GM23338 (cell line): ENCODE measurements at regions not wholly inside any gene's neighbourhood (a gene's known extent, or its start where the extent isn't known, plus 50 kb on each side); places are given as distances from the start of the nearest gene placed in this dataset.

Experiments
- ATAC-seq: fragments of 200-7000 bp; cut with Tn5 transposase; 3 replicates; pipeline ENCODE4 v1.9.1; 2020
- DNase-seq: peaks from one replicate; pipeline ENCODE4 v3.0.0-alpha.2; 2015; ENCODE audit warnings: low spot score
- H2AFZ ChIP-seq: fragments of 200-600 bp; sonication (generic); 2 replicates; pipeline ENCODE4 v1.8.0; 2016; ENCODE audit warnings: antibody characterized with exemption, mild to moderate bottlenecking, moderate library complexity
- H3F3A ChIP-seq: fragments of 200-600 bp; sonication (generic); replicated peaks from 2 replicates; pipeline ENCODE4 v1.8.0; 2017; ENCODE audit warnings: antibody characterized with exemption, mixed run types, low read depth
- H3K27ac ChIP-seq: fragments of 200-600 bp; sonication (generic); 2 replicates; pipeline ENCODE4 v1.6.1; 2016; ENCODE audit warnings: low read depth
- H3K27me3 ChIP-seq: fragments of 200-600 bp; sonication (generic); 2 replicates; pipeline ENCODE4 v1.8.0; 2016; ENCODE audit warnings: mild to moderate bottlenecking, mixed run types, moderate library complexity; ENCODE audit not compliant: insufficient read depth
- H3K36me3 ChIP-seq: fragments of 200-600 bp; sonication (generic); 2 replicates; pipeline ENCODE4 v1.8.0; 2016; ENCODE audit warnings: mild to moderate bottlenecking; ENCODE audit not compliant: insufficient read depth
- H3K4me1 ChIP-seq: fragments of 200-600 bp; sonication (generic); 2 replicates; pipeline ENCODE4 v1.8.0; 2016; ENCODE audit warnings: mild to moderate bottlenecking, moderate library complexity; ENCODE audit not compliant: insufficient read depth
- H3K4me2 ChIP-seq: fragments of 200-600 bp; sonication (generic); 2 replicates; pipeline ENCODE4 v1.7.1; 2017; ENCODE audit warnings: mixed run types
- H3K4me3 ChIP-seq: fragments of 200-600 bp; sonication (generic); 2 replicates; pipeline ENCODE4 v1.6.1; 2016; ENCODE audit warnings: mixed run types
- H3K79me2 ChIP-seq: fragments of 200-600 bp; sonication (generic); replicated peaks from 2 replicates; pipeline ENCODE4 v1.8.0; 2017; ENCODE audit warnings: mild to moderate bottlenecking; ENCODE audit not compliant: insufficient read depth
- H3K9me2 ChIP-seq: fragments of 200-600 bp; sonication (generic); 2 replicates; pipeline ENCODE4 v1.8.0; 2017; ENCODE audit not compliant: insufficient read depth
- H4K20me1 ChIP-seq: fragments of 200-600 bp; sonication (generic); replicated peaks from 2 replicates; pipeline ENCODE4 v1.8.0; 2017; ENCODE audit warnings: mild to moderate bottlenecking; ENCODE audit not compliant: insufficient read depth
- H3K27ac Mint-ChIP-seq: 2 replicates; pipeline ENCODE4 v1.8.0; 2020; ENCODE audit warnings: inconsistent platforms, mild to moderate bottlenecking, moderate library complexity, mixed read lengths
- H3K27me3 Mint-ChIP-seq: 3 replicates; pipeline ENCODE4 v1.8.0; 2022; ENCODE audit warnings: low read depth, mild to moderate bottlenecking, moderate library complexity, mixed read lengths, inconsistent platforms; ENCODE audit not compliant: insufficient read depth, poor library complexity
- H3K36me3 Mint-ChIP-seq: 3 replicates; pipeline ENCODE4 v1.8.0; 2021; ENCODE audit warnings: low read depth, mild to moderate bottlenecking, inconsistent platforms, moderate library complexity, mixed read lengths
- H3K4me1 Mint-ChIP-seq: 3 replicates; pipeline ENCODE4 v1.8.0; 2020; ENCODE audit warnings: mild to moderate bottlenecking, inconsistent platforms, mixed read lengths
- H3K4me3 Mint-ChIP-seq: 3 replicates; pipeline ENCODE4 v1.8.0; 2021; ENCODE audit warnings: moderate library complexity, mild to moderate bottlenecking, inconsistent platforms, mixed read lengths
- H3K9me3 Mint-ChIP-seq: 3 replicates; pipeline ENCODE4 v1.8.0; 2020; ENCODE audit warnings: moderate library complexity, mild to moderate bottlenecking, inconsistent platforms, mixed read lengths
- CREB1 ChIP-seq: fragments of 250-450 bp; sonication (Bioruptor Pico); IDR thresholded peaks from 2 replicates; pipeline ENCODE4 v1.5.0; 2020; ENCODE audit warnings: low read depth, mild to moderate bottlenecking, moderate library complexity
- CTCF ChIP-seq, 2 experiments: fragments of 200-600 bp in 1 of 2; sonication (generic) in 1 of 2; conservative IDR thresholded peaks; 2 replicates each; pipeline versions ENCODE4 v1.5.1 to v1.6.1; 2016 to 2017; ENCODE audit warnings: antibody characterized with exemption in 2 of 2, low read depth in 2 of 2, mild to moderate bottlenecking in 2 of 2, moderate library complexity in 1 of 2
- EZH2 ChIP-seq: fragments of 200-600 bp; sonication (generic); IDR thresholded peaks from one replicate; pipeline ENCODE4 v1.8.0; 2017; ENCODE audit warnings: antibody characterized with exemption, mild to moderate bottlenecking, low read depth; ENCODE audit not compliant: unreplicated experiment
- EZH2phosphoT487 ChIP-seq: fragments of 200-600 bp; sonication (generic); IDR thresholded peaks from one replicate; pipeline ENCODE4 v1.8.1; 2018; ENCODE audit warnings: antibody characterized with exemption; ENCODE audit not compliant: unreplicated experiment
- JUNB ChIP-seq: IDR thresholded peaks from one replicate; pipeline ENCODE4 v1.6.1; 2016; ENCODE audit warnings: antibody characterized with exemption; ENCODE audit not compliant: unreplicated experiment
- NANOG ChIP-seq: IDR thresholded peaks from 2 replicates; pipeline ENCODE4 v1.6.1; 2016; ENCODE audit warnings: antibody characterized with exemption, borderline replicate concordance
- POLR2AphosphoS5 ChIP-seq: IDR thresholded peaks from 2 replicates; pipeline ENCODE4 v1.6.1; 2016; ENCODE audit warnings: antibody characterized with exemption, low read depth
- ZNF114 ChIP-seq: fragments of 250-450 bp; sonication (Bioruptor Pico); IDR thresholded peaks from 2 replicates; pipeline ENCODE4 v1.5.0; 2020; ENCODE audit warnings: mild to moderate bottlenecking, moderate library complexity
- ZNF331 ChIP-seq: fragments of 250-450 bp; sonication (Bioruptor Pico); IDR thresholded peaks from 2 replicates; pipeline ENCODE4 v1.5.0; 2020; ENCODE audit warnings: low read depth, mild to moderate bottlenecking, moderate library complexity
- TF ChIP-seq, protein P1 (sequence below): IDR thresholded peaks from one replicate; pipeline ENCODE4 v1.6.1; 2018; ENCODE audit warnings: antibody characterized with exemption; ENCODE audit not compliant: unreplicated experiment
- TF ChIP-seq, protein P2 (sequence below): IDR thresholded peaks from 2 replicates; pipeline ENCODE4 v1.6.1; 2016; ENCODE audit warnings: antibody characterized with exemption

- TF ChIP-seq JUNB: no peak
- TF ChIP-seq ZNF114: no peak
- TF ChIP-seq CREB1 (CRISPR knock-in tag): no peak
- no peak for TF ChIP-seq POLR2AphosphoS5
- no peak for TF ChIP-seq EZH2phosphoT487
- TF ChIP-seq, protein P1, sequence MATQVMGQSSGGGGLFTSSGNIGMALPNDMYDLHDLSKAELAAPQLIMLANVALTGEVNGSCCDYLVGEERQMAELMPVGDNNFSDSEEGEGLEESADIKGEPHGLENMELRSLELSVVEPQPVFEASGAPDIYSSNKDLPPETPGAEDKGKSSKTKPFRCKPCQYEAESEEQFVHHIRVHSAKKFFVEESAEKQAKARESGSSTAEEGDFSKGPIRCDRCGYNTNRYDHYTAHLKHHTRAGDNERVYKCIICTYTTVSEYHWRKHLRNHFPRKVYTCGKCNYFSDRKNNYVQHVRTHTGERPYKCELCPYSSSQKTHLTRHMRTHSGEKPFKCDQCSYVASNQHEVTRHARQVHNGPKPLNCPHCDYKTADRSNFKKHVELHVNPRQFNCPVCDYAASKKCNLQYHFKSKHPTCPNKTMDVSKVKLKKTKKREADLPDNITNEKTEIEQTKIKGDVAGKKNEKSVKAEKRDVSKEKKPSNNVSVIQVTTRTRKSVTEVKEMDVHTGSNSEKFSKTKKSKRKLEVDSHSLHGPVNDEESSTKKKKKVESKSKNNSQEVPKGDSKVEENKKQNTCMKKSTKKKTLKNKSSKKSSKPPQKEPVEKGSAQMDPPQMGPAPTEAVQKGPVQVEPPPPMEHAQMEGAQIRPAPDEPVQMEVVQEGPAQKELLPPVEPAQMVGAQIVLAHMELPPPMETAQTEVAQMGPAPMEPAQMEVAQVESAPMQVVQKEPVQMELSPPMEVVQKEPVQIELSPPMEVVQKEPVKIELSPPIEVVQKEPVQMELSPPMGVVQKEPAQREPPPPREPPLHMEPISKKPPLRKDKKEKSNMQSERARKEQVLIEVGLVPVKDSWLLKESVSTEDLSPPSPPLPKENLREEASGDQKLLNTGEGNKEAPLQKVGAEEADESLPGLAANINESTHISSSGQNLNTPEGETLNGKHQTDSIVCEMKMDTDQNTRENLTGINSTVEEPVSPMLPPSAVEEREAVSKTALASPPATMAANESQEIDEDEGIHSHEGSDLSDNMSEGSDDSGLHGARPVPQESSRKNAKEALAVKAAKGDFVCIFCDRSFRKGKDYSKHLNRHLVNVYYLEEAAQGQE: no peak
- no peak for TF ChIP-seq NANOG
- no peak for TF ChIP-seq CTCF (conservative IDR thresholded peaks at IDR 0.05; ENCODE audit: low read depth in 2 of 2)
- TF ChIP-seq, protein P2, sequence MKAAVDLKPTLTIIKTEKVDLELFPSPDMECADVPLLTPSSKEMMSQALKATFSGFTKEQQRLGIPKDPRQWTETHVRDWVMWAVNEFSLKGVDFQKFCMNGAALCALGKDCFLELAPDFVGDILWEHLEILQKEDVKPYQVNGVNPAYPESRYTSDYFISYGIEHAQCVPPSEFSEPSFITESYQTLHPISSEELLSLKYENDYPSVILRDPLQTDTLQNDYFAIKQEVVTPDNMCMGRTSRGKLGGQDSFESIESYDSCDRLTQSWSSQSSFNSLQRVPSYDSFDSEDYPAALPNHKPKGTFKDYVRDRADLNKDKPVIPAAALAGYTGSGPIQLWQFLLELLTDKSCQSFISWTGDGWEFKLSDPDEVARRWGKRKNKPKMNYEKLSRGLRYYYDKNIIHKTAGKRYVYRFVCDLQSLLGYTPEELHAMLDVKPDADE: no peak
- TF ChIP-seq EZH2: no peak
- TF ChIP-seq ZNF331: no peak
Observed at GRCh38 chr16:86022381-86022960, 123.5 kb downstream of the IRF8 start (continued).

GRCh38 chr16:86024210-86024609, 125.2 kb downstream of the IRF8 start:
- Histone ChIP-seq H3K36me3 (no peaks in the 10 kb centered on the region), H3F3A (no peaks in the 10 kb centered on the region), H3K4me1 (no peaks in the 10 kb centered on the region), H3K27ac (no peak overlapping the region), H3K4me2 (no peak overlapping the region), H3K27me3 (no peaks in the 10 kb centered on the region), H3K9me2 (no peaks in the 10 kb centered on the region), H2AFZ (no peak overlapping the region), H3K4me3 (no peak overlapping the region), H4K20me1 (no peaks in the 10 kb centered on the region), H3K79me2 (no peaks in the 10 kb centered on the region)
- peaks cover 11% of the 10 kb centered on the region for H3K27me3 Mint-ChIP-seq
- H3K4me3 Mint-ChIP-seq: no peak overlapping the region
- DNase-seq (no peak), ATAC-seq (no peak)
- peaks cover 4% of the 10 kb centered on the region; the same call in 1 of the 3 replicates for H3K36me3 Mint-ChIP-seq
- no peak for TF ChIP-seq CREB1 (CRISPR knock-in tag)
- TF ChIP-seq NANOG: no peak
- TF ChIP-seq, protein P2: no peak
- TF ChIP-seq, protein P1: no peak
- TF ChIP-seq POLR2AphosphoS5: no peak
- TF ChIP-seq ZNF114: no peak
- no peak for TF ChIP-seq EZH2phosphoT487
- peaks cover 31% of the 10 kb centered on the region for H3K9me3 Mint-ChIP-seq
- no peak overlapping the region for H3K27ac Mint-ChIP-seq
- no peaks in the 10 kb centered on the region for H3K4me1 Mint-ChIP-seq
